MM.1S (cell line): ENCODE measurements at regions not wholly inside any gene's neighbourhood (a gene's known extent, or its start where the extent isn't known, plus 50 kb on each side); places are given as distances from the start of the nearest gene placed in this dataset.

Experiments used
- EZH2phosphoT487 ChIP-seq: fragments of 300-600 bp; sonication (generic); IDR thresholded peaks from 2 replicates; pipeline ENCODE4 v1.6.1; 2018; ENCODE audit warnings: antibody characterized with exemption, low read length
- TF ChIP-seq, protein P1 (sequence below): fragments of 300-600 bp; sonication (generic); IDR thresholded peaks from 2 replicates; pipeline ENCODE4 v1.5.1; 2016; ENCODE audit warnings: antibody characterized with exemption, low read length, mixed read lengths

DNA sequence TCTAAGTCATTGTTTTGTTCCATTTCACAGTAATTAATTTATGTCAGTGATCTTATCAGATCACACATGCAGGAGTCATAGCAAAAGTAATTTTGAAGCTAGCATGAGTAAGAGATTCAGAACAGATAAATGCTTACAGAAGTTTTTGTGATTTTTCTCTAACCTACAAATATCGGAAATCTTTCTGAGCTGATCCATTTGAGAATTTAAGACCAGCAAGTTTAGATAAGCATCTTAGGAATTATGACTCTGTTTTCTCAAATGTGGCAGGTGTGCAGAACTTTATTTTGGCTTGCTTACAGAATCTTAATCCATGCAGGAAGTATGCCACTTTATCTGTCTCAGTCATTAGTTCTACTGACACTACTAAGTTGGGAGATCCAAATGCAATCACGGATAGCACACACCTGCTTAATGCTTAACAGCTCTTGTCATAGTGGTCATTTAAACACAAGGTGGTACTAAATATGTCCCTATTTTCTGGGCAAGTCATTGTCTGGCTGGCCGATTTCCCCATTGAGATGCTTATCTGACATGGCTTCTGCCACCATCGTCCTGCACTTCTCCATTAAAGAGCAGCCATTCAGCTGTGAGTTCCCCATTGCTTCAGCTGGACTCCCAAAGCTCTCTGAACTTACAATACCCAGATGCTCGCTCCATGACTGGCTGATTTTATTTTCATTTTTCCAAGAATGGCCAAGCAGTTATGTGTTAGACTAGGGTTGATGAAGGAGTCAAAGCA, 305.4 kb upstream of the NUDT12 start:
- no peak for TF ChIP-seq EZH2phosphoT487
- TF ChIP-seq, protein P1, sequence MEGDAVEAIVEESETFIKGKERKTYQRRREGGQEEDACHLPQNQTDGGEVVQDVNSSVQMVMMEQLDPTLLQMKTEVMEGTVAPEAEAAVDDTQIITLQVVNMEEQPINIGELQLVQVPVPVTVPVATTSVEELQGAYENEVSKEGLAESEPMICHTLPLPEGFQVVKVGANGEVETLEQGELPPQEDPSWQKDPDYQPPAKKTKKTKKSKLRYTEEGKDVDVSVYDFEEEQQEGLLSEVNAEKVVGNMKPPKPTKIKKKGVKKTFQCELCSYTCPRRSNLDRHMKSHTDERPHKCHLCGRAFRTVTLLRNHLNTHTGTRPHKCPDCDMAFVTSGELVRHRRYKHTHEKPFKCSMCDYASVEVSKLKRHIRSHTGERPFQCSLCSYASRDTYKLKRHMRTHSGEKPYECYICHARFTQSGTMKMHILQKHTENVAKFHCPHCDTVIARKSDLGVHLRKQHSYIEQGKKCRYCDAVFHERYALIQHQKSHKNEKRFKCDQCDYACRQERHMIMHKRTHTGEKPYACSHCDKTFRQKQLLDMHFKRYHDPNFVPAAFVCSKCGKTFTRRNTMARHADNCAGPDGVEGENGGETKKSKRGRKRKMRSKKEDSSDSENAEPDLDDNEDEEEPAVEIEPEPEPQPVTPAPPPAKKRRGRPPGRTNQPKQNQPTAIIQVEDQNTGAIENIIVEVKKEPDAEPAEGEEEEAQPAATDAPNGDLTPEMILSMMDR = no peak
